RWPE1 (cell line): ENCODE measurements at regions not wholly inside any gene's neighbourhood (a gene's known extent, or its start where the extent isn't known, plus 50 kb on each side); places are given as distances from the start of the nearest gene placed in this dataset.

Experiments
- CTCF ChIA-PET: fragments of 350-600 bp; sonication (Branson Sonifier 250); formaldehyde crosslinking; extraction: SDS; loops from one replicate; lab custom pipeline; 2021; lab: Yijun Ruan, JAX
- POLR2A ChIA-PET: fragments of 400-600 bp; formaldehyde crosslinking; extraction: SDS; loops from one replicate; lab custom pipeline; 2020; ENCODE audit warnings: antibody characterized with exemption; ENCODE audit not compliant: low non-redundant PET; lab: Yijun Ruan, JAX
- DNase-seq: peaks from one replicate; pipeline ENCODE4 v3.0.0; 2012; ENCODE audit warnings: low spot score
- H3K27ac ChIP-seq: fragments of 450-650 bp; 2 replicates; pipeline ENCODE4 v1.5.1; 2017
- CTCF ChIP-seq: fragments of 450-650 bp; conservative IDR thresholded peaks from 2 replicates; pipeline ENCODE4 v1.5.1; 2017; ENCODE audit warnings: low read depth, mild to moderate bottlenecking

- CTCF ChIA-PET = no interaction called here
- no peak for TF ChIP-seq CTCF
- no peak for DNase-seq
- POLR2A ChIA-PET = no interaction called here
- H3K27ac ChIP-seq = no peak overlapping the region
Measured at GRCh38 chrX:19172741-19173140, 50.5 kb upstream of the ADGRG2 start.

DNA sequence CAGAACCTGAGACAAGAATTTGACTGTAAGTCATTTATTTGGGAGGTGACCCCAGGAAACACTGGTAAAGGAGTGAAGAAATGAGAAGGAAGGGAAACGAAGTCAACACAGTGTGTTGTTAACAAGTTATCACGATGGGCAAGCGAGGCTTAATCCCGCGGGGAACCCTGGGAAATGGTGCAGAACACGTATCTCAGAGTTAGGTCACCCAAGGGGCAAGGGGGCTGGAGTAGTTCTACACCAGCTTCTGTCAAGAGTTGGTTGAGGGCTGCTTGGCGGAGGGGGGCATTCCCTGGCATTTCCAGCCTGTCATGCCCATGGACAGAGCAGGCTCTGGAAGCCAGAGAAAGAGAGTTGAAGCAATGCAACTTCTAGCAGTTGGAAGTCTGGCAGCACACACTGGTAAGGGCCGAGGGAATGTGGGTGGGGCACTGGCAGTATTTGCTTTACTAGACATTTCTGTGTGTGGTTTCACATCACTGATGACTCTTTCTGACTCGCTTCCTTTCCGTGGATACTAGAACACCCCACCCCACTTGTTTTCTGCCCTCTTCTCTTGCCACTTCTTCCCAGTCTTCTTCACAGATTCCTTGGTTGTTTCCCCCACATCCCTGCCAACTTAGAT, 52.2 kb upstream of the ADGRG2 start:
- POLR2A ChIA-PET = no interaction called here
- DNase-seq = peak; percentile 38
- no peak for TF ChIP-seq CTCF
- CTCF ChIA-PET = no interaction called here
- no peak overlapping the region; the same call in 1 of the 2 replicates for H3K27ac ChIP-seq

DNA sequence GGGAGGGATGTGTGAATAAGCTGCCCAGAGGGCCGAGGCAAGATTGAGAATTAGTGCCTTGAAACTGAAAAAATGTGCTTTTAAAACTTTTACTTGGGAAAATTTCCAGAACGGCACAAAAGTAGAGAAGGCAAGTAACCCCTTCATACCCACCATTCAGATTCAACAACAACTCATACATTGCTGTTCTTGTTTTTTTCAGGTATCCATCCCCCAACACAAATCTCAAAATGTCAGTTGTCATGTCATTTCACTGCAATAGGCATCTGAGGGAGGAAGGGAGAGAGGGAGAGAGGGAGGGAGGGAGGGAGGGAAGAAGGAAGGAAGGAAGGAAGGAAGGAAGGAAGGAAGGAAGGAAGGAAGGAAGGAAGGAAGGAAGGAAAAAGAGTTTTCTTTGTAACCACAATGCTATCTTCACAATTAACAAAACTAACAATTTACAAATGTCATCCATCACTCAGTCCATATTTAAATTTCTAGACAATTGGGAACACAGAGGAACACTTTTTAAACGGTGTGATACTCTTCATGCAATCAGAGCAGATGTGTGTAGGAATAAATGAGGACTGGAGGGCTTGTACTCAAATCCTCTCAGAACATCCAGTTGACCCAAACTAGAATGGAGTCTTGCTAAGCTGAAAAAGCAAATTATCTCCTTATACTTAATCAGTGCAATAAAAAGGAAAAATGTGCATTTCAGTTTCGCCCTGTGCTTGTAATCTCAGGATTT, 54.8 kb upstream of the ADGRG2 start:
- POLR2A ChIA-PET = no interaction called here
- no peak for DNase-seq
- H3K27ac ChIP-seq = no peak overlapping the region
- no peak for TF ChIP-seq CTCF
- CTCF ChIA-PET = no interaction called here

DNA sequence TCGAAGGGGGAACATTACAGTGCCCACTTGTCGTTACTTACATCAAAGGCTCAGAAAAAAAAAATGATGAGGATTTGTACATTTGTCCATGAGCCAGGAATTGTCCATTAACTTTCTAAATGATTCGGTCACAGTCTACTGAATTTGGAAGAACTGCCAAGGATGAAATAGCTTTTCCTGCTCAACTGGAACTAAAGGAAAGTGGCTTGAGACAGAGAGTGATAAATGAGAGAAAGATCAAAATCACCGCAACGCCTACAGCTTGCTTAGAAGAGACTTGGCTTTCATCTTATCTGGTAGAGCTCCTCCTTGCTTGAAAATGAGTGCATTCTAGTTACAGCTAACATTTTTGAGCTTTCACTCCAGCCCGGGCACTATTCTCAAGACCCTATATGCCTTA, 55.5 kb upstream of the ADGRG2 start:
- no peak for TF ChIP-seq CTCF
- ChIA-PET POLR2A (no interaction called here), CTCF (no interaction called here)
- no peak for DNase-seq
- H3K27ac ChIP-seq = no peak overlapping the region

- DNase-seq = no peak
- ChIA-PET CTCF (no interaction called here), POLR2A (no interaction called here)
- H3K27ac ChIP-seq = no peak overlapping the region
- TF ChIP-seq CTCF = no peak
Measured at GRCh38 chrX:19178402-19178801, 56.1 kb upstream of the ADGRG2 start.

DNA sequence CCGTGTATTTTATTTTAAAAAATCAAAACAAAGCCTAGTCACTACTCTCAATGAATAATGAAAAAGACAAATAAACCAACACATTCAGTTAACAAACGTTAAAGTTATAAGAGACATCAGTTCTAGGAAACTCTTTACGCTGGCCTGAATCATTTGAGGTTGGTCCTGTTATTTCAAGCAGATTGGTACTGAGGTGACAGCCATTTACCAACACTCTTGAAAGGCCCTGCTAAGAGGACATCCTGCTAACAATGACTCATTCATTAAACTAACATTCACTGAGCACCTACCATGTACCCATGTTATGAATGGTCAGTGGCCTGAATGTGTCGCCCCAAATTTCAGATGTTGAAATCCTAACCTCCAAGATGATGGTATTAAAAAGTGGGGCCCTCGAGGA, 57.1 kb upstream of the ADGRG2 start:
- TF ChIP-seq CTCF = no peak
- no peak for DNase-seq
- ChIA-PET CTCF (no interaction called here), POLR2A (no interaction called here)
- no peak overlapping the region for H3K27ac ChIP-seq
